Trophoblast cell (in vitro differentiated cells and primary cell): ENCODE measurements at regions not wholly inside any gene's neighbourhood (a gene's known extent, or its start where the extent isn't known, plus 50 kb on each side); places are given as distances from the start of the nearest gene placed in this dataset.

Experiments
- DNase-seq, 2 donors: peaks; one replicate each; pipeline ENCODE4 v3.0.0-alpha.2; 2016
- H2AFZ ChIP-seq: 2 replicates; pipeline ENCODE4 v1.6.1; 2013; ENCODE audit warnings: low read length, moderate library complexity, mild to moderate bottlenecking; ENCODE audit not compliant: insufficient read depth, poor library complexity
- H2AK5ac ChIP-seq: 2 replicates; pipeline ENCODE4 v1.6.1; 2013; ENCODE audit warnings: mild to moderate bottlenecking, low read length
- H2BK120ac ChIP-seq: 2 replicates; pipeline ENCODE4 v1.6.1; 2013; ENCODE audit warnings: low read length, mild to moderate bottlenecking, moderate library complexity; ENCODE audit not compliant: insufficient read depth, poor library complexity
- H2BK12ac ChIP-seq: 2 replicates; pipeline ENCODE4 v1.6.1; 2013; ENCODE audit warnings: mild to moderate bottlenecking, low read length, moderate library complexity
- H2BK5ac ChIP-seq: 2 replicates; pipeline ENCODE4 v1.6.1; 2013; ENCODE audit warnings: low read length, low read depth, moderate library complexity, mild to moderate bottlenecking; ENCODE audit not compliant: poor library complexity
- H3K14ac ChIP-seq: 2 replicates; pipeline ENCODE4 v1.6.1; 2013; ENCODE audit warnings: mild to moderate bottlenecking, low read length
- H3K18ac ChIP-seq: 2 replicates; pipeline ENCODE4 v1.6.1; 2013; ENCODE audit warnings: mild to moderate bottlenecking, low read length
- H3K23ac ChIP-seq: 2 replicates; pipeline ENCODE4 v1.6.1; 2013; ENCODE audit warnings: low read length
- H3K27ac ChIP-seq: 2 replicates; pipeline ENCODE4 v1.5.1; 2013; ENCODE audit warnings: low read depth, mild to moderate bottlenecking, inconsistent platforms, low read length, moderate library complexity
- H3K27me3 ChIP-seq: 2 replicates; pipeline ENCODE4 v1.6.1; 2013; ENCODE audit warnings: inconsistent platforms, mild to moderate bottlenecking, low read length, moderate library complexity; ENCODE audit not compliant: insufficient read depth
- H3K36me3 ChIP-seq, 2 experiments: 1 replicate in 1 of 2; 2 replicates in 1 of 2; pipeline ENCODE4 v1.6.1; 2013; ENCODE audit warnings: low read length in 2 of 2, mild to moderate bottlenecking in 2 of 2, moderate library complexity in 1 of 2; ENCODE audit not compliant: insufficient read depth in 2 of 2, control insufficient read depth in 1 of 2
- H3K4ac ChIP-seq: 2 replicates; pipeline ENCODE4 v1.6.1; 2013; ENCODE audit warnings: low read depth, mild to moderate bottlenecking, low read length, moderate library complexity
- H3K4me1 ChIP-seq, 2 experiments: 1 replicate in 1 of 2; 2 replicates in 1 of 2; pipeline ENCODE4 v1.6.1; 2013; ENCODE audit warnings: low read length in 2 of 2, mild to moderate bottlenecking in 2 of 2, moderate library complexity in 1 of 2; ENCODE audit not compliant: insufficient read depth in 2 of 2, control insufficient read depth in 1 of 2
- H3K4me2 ChIP-seq: 2 replicates; pipeline ENCODE4 v1.6.1; 2013; ENCODE audit warnings: inconsistent platforms, mild to moderate bottlenecking, low read length, moderate library complexity
- H3K4me3 ChIP-seq: 2 replicates; pipeline ENCODE4 v1.5.1; 2013; ENCODE audit warnings: mild to moderate bottlenecking, low read depth, low read length, inconsistent platforms
- H3K79me1 ChIP-seq: one replicate; pipeline ENCODE4 v1.6.1; 2013; ENCODE audit warnings: low read length
- H3K79me2 ChIP-seq: 2 replicates; pipeline ENCODE4 v1.6.1; 2013; ENCODE audit warnings: low read length, mild to moderate bottlenecking; ENCODE audit not compliant: control insufficient read depth, insufficient read depth, poor library complexity
- H3K9ac ChIP-seq: 2 replicates; pipeline ENCODE4 v1.6.1; 2013; ENCODE audit warnings: mild to moderate bottlenecking, low read length
- H3K9me3 ChIP-seq: 2 replicates; pipeline ENCODE4 v1.6.1; 2013; ENCODE audit warnings: low read depth, mild to moderate bottlenecking, control low read depth, inconsistent platforms, low read length; ENCODE audit not compliant: insufficient read depth
- H4K12ac ChIP-seq: 2 replicates; pipeline ENCODE4 v1.6.1; 2013; ENCODE audit warnings: low read depth, mild to moderate bottlenecking, low read length, moderate library complexity
- H4K8ac ChIP-seq: 2 replicates; pipeline ENCODE4 v1.6.1; 2013; ENCODE audit warnings: low read depth, mild to moderate bottlenecking, low read length, moderate library complexity
- H4K91ac ChIP-seq: one replicate; pipeline ENCODE4 v1.6.1; 2013; ENCODE audit warnings: low read depth, mild to moderate bottlenecking, low read length, moderate library complexity
- WGBS: extraction: QIAGEN DNeasy Blood & Tissue Kit; methylation state at CpG from one replicate; pipeline ENCODE4 v1.1.7; 2013; ENCODE audit warnings: missing lambda C conversion rate; ENCODE audit not compliant: insufficient read length, insufficient coverage; ENCODE audit errors: extremely low coverage; 5-methylcytosine and 5-hydroxymethylcytosine counted together

DNA sequence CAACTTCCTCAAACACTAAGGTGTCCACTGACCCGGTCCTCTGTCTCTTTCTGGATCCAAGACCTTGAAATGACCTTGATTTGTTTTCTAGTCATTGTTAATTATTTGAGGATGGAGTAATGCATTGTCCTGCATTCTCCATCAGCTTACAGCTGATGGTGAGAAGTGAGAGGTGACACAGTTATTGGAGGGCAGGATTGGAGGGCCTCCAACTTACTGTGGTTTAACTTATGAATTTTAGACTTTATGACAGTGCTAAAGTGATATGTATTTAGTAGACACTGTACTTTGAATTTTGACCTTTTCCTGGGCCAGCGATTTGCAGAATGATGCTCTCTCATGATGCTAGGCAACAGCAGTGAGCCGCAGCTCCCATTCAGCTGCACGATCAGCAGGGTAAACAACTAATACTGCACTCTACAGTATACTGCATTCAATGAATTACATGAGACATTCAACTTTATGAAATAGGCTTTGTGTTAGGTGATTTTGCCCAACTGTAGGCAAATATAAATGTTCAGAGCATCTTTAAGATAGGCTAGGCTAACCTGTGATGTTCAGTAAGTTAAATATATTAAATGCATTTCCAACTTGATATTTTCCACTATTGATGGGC is 200.0 kb upstream of the MEX3C start:
- WGBS = no CpG with 5 or more reads among the region's 4 CpGs
- Histone ChIP-seq H4K8ac (no peak overlapping the region), H3K4me2 (no peak overlapping the region), H3K27me3 (no peaks in the 10 kb centered on the region), H3K4ac (no peak overlapping the region), H2BK5ac (no peak overlapping the region), H3K14ac (no peak overlapping the region), H3K4me1 (no peaks in the 10 kb centered on the region), H3K79me2 (no peaks in the 10 kb centered on the region), H3K27ac (no peak overlapping the region), H3K79me1 (no peaks in the 10 kb centered on the region), H3K23ac (no peak overlapping the region), H2BK12ac (no peak overlapping the region), H4K12ac (no peak overlapping the region), H2AFZ (no peak overlapping the region), H3K9ac (no peak overlapping the region), H3K18ac (no peak overlapping the region), H3K9me3 (no peaks in the 10 kb centered on the region), H4K91ac (no peak overlapping the region), H2AK5ac (no peak overlapping the region), H2BK120ac (no peak overlapping the region), H3K36me3 (no peaks in the 10 kb centered on the region), H3K4me3 (no peak overlapping the region)
- no peak for DNase-seq

DNA sequence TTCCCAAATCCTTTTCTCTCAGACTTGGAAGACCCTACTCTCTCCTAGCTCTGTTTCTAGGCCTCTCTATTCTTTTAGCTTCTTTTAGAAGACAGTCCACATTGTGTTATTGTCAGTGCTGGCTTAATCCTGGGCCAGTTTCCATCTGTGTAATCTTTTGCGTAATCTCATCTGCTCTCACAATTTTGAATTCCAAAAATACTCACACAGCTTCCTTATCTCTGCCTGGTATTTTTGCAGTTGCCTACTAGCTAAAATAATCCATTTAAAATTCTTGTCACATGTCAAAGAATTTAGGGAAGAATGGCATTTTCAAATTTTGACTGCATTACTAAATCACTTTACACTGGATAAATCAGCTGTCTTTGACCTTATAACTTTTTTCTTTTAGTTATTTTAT is 200.6 kb upstream of the MEX3C start:
- Histone ChIP-seq H3K79me2 (no peaks in the 10 kb centered on the region), H2BK120ac (no peak overlapping the region), H3K27me3 (no peaks in the 10 kb centered on the region), H3K4ac (no peak overlapping the region), H3K4me3 (no peak overlapping the region), H3K18ac (no peak overlapping the region), H3K79me1 (no peaks in the 10 kb centered on the region), H3K36me3 (no peaks in the 10 kb centered on the region), H2BK12ac (no peak overlapping the region), H2AK5ac (no peak overlapping the region), H3K23ac (no peak overlapping the region), H4K91ac (no peak overlapping the region), H3K4me1 (no peaks in the 10 kb centered on the region), H4K12ac (no peak overlapping the region), H3K9me3 (no peaks in the 10 kb centered on the region), H2AFZ (no peak overlapping the region), H3K14ac (no peak overlapping the region), H3K27ac (no peak overlapping the region), H4K8ac (no peak overlapping the region), H3K9ac (no peak overlapping the region), H3K4me2 (no peak overlapping the region), H2BK5ac (no peak overlapping the region)
- WGBS = no CpG with 5 or more reads among the region's 1 CpG
- DNase-seq = peak; percentile 21 to 87

DNA sequence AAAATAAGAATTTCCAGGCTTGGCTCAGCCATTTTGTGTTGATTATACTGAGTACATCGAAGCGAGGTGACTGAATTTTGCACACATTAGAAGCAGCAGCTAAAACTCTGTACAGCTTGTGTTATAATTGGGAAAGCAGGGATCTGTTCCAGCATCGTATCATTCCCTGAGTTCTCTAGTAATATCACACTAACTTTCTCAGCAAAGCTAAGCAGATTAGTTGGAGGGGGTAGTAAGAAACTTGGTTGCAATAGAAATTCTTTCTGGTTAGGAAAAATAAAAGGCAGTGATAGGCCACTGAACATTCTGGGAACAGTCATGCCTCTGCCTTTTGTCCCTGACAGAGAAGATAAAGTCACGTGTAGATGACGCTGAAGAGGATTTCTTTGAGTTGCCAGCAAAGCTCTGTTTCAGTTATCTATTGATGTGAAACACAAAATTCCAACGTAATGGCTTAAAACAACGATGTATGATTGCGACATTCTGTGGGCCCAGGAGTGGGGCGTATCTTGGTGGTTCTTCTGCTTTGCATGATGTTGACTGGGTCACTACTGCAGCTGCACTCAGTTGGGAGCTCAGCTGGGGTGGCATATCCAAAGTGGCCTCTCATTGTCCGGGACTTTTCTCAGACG is 202.1 kb upstream of the MEX3C start:
- no peak overlapping the region for H2BK120ac ChIP-seq
- no peak overlapping the region for H4K12ac ChIP-seq
- H2BK12ac ChIP-seq = no peak overlapping the region
- no peak overlapping the region for H2AK5ac ChIP-seq
- no peaks in the 10 kb centered on the region for H3K79me1 ChIP-seq
- no peaks in the 10 kb centered on the region for H3K36me3 ChIP-seq
- H3K27ac ChIP-seq = no peak overlapping the region
- H2BK5ac ChIP-seq = no peak overlapping the region
- no peak overlapping the region for H2AFZ ChIP-seq
- no peak overlapping the region for H4K91ac ChIP-seq
- H3K18ac ChIP-seq = no peak overlapping the region
- no peak overlapping the region for H3K4me2 ChIP-seq
- H3K27me3 ChIP-seq = no peaks in the 10 kb centered on the region
- H3K9me3 ChIP-seq = no peaks in the 10 kb centered on the region
- no peaks in the 10 kb centered on the region for H3K79me2 ChIP-seq
- no peak overlapping the region for H3K14ac ChIP-seq
- H3K4ac ChIP-seq = no peak overlapping the region
- no peak overlapping the region for H3K23ac ChIP-seq
- no peak overlapping the region for H3K4me3 ChIP-seq
- no peak overlapping the region for H3K9ac ChIP-seq
- WGBS = no CpG with 5 or more reads among the region's 11 CpGs
- no peak overlapping the region for H4K8ac ChIP-seq
- H3K4me1 ChIP-seq = no peaks in the 10 kb centered on the region
- peak; percentile 85 to 95 for DNase-seq

DNA sequence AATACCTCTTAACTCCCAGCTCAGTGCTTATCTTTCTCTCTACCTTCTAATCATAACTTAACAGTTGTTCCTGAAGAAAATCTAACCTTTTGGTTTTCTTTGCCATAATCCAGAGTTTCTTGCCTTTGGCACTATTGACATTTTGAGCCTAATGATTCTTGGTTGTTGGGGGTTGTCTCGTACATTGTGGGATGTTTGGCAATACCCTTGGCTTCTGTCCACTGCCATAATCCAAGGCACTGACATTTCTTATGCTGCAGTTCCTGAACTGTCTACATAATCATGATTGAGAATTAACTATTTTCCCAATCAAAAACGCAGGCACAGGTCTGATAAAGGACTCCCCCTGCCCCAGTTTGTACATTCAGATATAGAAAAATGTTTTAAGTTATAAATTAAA is 203.2 kb upstream of the MEX3C start:
- no peak overlapping the region for H3K4me3 ChIP-seq
- no peaks in the 10 kb centered on the region for H3K4me1 ChIP-seq
- no peak overlapping the region for H3K18ac ChIP-seq
- H3K27me3 ChIP-seq = no peaks in the 10 kb centered on the region
- no peaks in the 10 kb centered on the region for H3K79me2 ChIP-seq
- no peak overlapping the region for H3K23ac ChIP-seq
- H3K79me1 ChIP-seq = no peaks in the 10 kb centered on the region
- no peak for DNase-seq
- no peak overlapping the region for H2BK12ac ChIP-seq
- no peak overlapping the region for H3K9ac ChIP-seq
- no peak overlapping the region for H2AFZ ChIP-seq
- no peak overlapping the region for H3K27ac ChIP-seq
- no peak overlapping the region for H3K14ac ChIP-seq
- no peak overlapping the region for H4K12ac ChIP-seq
- no peaks in the 10 kb centered on the region for H3K9me3 ChIP-seq
- no CpG with 5 or more reads among the region's 2 CpGs for WGBS
- H2AK5ac ChIP-seq = no peak overlapping the region
- no peak overlapping the region for H3K4ac ChIP-seq
- no peak overlapping the region for H4K91ac ChIP-seq
- H3K36me3 ChIP-seq = no peaks in the 10 kb centered on the region
- no peak overlapping the region for H2BK5ac ChIP-seq
- H3K4me2 ChIP-seq = no peak overlapping the region
- H4K8ac ChIP-seq = no peak overlapping the region
- no peak overlapping the region for H2BK120ac ChIP-seq
